ENCODE measurements at regions not wholly inside any gene's neighbourhood (a gene's known extent, or its start where the extent isn't known, plus 50 kb on each side); places are given as distances from the start of the nearest gene placed in this dataset.

DNA sequence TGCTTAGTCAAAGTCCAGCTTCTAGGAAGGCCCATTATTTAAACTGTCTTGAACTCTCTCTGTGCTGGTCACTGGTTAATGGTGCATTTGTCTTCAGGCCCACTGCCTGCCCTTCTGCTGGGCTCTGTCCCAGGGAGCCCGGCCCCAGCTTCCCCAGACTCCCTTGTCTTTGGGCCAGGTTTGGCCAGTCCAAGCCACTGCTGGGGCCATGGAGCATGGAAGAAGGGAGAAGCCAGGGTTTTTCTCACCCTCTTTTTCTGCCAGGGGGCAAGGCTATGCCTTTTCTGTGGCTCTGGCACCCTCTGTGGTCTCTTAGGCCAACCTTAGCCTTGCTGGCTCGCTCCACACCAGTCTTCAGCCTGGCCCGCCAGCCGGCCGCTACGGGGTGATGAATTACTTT, 390.0 kb upstream of the SULF2 start:
- FAIRE-seq = no peak
- no peak for DNase-seq (ENCODE audit: insufficient read length, low spot score)

DNA sequence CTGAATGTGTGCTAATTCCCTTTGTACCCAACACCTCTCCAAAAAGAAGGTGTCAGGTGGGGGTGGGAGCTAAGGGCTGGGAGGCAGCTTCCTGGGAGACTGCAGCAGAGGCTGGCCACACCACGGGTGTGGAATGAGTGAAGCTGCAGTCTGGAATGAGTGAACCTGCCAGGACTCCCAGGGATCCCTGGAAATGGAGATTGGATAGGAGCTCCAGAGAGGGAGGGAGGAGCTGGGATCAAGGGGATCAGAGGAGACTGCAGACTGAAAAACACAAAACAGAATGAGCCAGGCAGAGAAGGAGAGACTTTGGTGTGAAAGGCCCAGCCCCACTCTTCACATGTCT, 387.0 kb upstream of the SULF2 start:
- no peak for FAIRE-seq

DNA sequence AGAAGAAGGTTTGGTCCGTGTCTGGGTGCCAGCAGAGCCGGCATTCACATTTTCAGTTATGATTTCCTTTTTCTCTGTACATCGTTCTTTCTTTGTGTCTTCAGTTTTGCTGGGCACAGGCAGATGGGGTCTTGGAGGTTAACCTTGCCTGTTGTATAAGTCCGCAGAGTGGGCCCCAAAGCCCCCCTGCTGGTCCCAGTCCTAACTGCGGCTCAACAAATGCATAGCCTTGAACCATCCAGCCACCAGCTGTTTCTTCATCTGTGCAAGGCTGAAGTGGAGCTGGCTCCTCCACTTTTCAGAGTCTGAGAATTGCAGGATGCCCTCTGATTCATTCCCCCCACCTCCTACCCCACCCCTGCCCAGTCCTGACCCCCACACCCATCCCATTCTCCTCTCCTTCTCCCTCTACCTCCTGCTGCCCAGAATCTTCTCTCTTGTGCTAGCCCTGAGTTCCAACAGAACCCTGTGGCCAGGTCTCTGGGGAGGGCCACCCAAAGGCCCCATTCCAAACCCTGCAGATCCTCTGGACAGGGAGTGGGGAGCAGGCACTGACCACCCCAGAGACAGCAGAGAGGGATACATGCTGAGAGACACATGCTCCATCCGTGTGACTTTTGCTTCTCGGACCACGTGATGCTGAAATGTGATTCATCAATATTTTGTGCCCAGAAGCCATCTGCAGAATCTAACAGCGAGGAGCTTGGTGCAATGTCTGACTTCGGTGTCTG, 386.5 kb upstream of the SULF2 start:
- FAIRE-seq = peak; percentile 42
- DNase-seq (ENCODE audit: insufficient read length, low spot score) = no peak

More for the DNA sequence above, 387.0 kb upstream of the SULF2 start:
- no peak for DNase-seq (ENCODE audit: insufficient read length, low spot score)

DNA sequence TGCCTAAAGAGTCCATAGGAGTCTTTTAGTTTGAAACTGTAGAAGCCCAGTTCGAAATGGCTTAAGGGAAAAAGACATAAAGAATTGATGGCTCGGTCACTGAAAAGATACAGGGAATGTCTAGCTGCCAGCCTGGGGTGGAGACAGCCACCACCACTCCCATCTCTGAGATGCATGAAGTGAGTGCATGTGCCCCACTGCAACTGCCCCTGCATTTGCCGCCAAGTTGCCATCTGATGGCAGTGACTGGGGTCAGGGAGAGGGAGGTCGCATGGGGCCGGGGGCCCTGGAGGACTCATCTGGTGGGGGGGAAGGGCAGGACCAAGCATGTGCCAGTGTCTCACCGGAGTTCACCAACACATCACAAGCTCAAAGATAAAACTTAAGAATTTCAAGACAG, 385.8 kb upstream of the SULF2 start:
- FAIRE-seq = no peak
- DNase-seq (ENCODE audit: insufficient read length, low spot score) = no peak

DNA sequence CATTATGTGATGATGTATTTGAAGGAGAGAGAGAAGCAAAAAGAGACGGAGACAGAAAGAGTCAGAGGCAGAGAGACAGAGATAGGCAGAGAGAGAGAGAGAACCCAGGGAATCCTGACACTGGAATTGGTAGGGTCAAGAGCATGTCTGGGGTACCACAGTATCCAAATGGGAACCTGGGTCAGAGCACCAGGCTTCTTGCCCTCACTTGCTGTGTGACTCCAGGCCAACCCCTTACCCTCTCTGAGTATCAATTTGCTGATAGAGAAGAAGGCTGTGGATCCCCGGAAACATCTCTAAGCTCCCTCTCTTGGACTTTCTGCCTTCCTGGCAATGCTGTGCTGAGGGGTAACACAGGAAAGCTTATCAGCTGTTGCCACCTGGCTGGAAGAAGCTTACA, 385.3 kb upstream of the SULF2 start:
- DNase-seq (ENCODE audit: insufficient read length, low spot score) = no peak
- FAIRE-seq = no peak

- DNase-seq (ENCODE audit: insufficient read length, low spot score) (no peak), FAIRE-seq (peak; percentile 46)
These were observed 384.5 kb upstream of the SULF2 start for GRCh38 chr20:48169650-48170225.

DNA sequence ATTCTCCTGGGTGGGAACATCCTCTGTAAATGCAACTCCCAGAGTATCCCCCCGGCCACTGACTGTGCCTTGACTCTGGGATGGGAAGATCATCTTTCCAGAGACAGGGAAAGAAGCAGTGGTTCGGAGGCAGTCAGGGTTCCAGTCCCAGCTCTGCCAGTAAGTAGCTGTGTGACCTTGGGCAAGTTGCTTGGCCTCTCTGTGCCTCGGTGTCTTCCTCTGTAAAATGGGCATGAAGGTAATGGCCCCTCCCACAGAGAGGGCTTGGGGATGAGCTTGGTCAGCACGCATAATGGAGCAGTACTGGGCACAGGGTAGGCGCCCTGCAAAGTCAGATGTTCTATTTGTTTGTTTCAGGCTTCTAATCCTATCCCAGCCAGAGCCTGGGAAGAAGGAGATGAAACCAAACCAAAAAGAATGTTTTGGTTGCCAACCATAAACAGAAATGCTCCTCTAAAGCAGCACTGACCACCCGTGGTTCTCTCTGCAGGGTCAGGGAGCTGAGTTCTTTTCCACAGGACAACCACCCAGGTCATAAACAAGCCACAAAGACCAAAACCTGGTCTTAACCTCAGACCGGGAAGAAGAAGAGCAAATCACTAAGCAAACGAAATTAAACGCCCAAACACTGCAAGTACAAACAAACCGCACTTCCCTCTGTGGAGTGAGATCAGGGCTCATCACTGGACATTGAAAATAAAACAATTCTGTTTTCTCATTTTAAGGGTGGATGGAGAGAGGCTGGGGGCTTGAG, 381.0 kb upstream of the SULF2 start:
- peak; percentile 67 for FAIRE-seq

DNA sequence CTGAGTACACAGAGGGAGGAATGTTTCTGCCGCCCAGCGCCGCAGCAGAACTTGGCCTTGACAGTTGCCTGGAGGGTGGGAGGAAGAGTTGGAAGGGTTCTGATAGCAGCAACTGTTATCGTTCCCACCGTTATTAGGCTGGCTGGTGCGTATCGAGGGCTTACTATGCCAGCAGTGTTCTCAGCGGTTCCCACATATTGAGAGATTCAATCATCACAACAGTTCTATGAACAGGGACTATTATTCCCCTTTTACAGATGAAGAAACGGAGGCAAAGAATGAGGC, 380.1 kb upstream of the SULF2 start:
- peak; percentile 44 for FAIRE-seq
- no peak for DNase-seq (ENCODE audit: insufficient read length, low spot score)

More for the DNA sequence above, 381.0 kb upstream of the SULF2 start:
- DNase-seq (ENCODE audit: insufficient read length, low spot score) = no peak

- DNase-seq (ENCODE audit: insufficient read length, low spot score) = no peak
- no peak for FAIRE-seq
These were observed 379.5 kb upstream of the SULF2 start for GRCh38 chr20:48164566-48165400.

DNA sequence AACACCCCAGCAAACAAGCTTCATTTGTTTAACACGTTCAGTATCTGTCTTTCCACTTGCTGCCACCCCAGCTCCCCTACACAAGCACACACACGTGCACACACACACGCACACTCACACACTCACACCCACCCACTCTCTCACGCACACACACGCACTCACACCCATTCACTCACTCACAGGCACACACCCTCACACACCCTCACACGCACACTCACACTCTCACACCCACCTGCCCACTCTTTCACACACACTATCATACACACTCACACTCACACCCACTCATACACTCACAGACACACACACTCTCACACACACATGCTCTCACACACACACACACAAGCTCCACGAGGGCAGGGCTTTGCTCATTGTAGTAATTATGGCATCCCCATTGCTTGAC, 378.8 kb upstream of the SULF2 start:
- peak; percentile 98 for FAIRE-seq

GRCh38 chr20:48163505-48163904, 378.2 kb upstream of the SULF2 start:
- DNase-seq (ENCODE audit: insufficient read length, low spot score) = no peak
- peak; percentile 13 for FAIRE-seq

More for the DNA sequence above, 378.8 kb upstream of the SULF2 start:
- no peak for DNase-seq (ENCODE audit: insufficient read length, low spot score)

GRCh38 chr20:48162621-48163020, 377.3 kb upstream of the SULF2 start:
- no peak for FAIRE-seq

GRCh38 chr20:48159145-48160008, 374.1 kb upstream of the SULF2 start:
- no peak for DNase-seq (ENCODE audit: insufficient read length, low spot score)
- peak; percentile 98 for FAIRE-seq

More at GRCh38 chr20:48162621-48163020, 377.3 kb upstream of the SULF2 start:
- DNase-seq (ENCODE audit: insufficient read length, low spot score) = no peak

DNA sequence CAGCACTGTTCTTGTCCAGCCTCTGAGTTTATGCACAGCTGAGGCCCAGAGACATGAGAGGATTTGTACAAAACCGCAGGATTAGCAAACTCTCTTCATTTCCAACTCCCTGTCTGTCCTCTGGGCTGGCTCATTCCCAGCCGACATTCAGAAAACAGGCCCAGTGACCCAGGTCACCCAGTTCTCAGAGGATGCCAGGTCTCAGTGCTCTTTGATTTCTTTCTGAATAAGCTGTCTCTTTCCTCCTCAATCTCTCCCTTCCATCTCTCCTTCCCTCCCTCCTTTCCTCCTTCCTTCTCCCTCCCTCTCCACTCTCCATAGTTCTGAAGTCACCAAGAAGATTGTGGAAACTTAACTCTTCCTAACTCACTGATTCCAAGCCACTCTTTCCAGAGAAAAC, 372.7 kb upstream of the SULF2 start:
- FAIRE-seq (no peak), DNase-seq (ENCODE audit: insufficient read length, low spot score) (no peak)

- FAIRE-seq (no peak), DNase-seq (ENCODE audit: insufficient read length, low spot score) (no peak)
These were observed 371.8 kb upstream of the SULF2 start for GRCh38 chr20:48156951-48157700.

- no peak for DNase-seq (ENCODE audit: insufficient read length, low spot score)
- FAIRE-seq = no peak
These were observed 371.2 kb upstream of the SULF2 start for GRCh38 chr20:48156521-48156920.

DNA sequence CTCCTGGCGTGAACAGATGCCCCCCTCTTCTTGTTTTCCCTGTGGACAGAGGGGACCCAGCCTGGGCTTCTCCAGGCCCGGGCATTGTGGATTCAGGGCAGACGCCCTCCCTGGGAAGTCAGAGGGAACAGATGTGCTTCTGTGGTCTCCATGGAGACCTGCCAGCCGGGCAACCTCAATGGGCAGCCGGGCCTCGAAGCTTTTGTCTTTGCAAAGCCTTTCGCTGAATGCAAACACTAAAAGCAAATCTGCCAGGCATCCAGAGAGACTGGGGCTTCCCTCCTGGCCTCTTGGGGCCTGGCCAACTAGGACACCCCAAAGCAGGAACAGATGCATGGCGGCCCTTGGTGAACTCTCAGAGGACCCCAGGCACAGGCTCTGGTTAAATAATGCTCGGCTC, 370.0 kb upstream of the SULF2 start:
- FAIRE-seq (no peak), DNase-seq (ENCODE audit: insufficient read length, low spot score) (no peak)

DNA sequence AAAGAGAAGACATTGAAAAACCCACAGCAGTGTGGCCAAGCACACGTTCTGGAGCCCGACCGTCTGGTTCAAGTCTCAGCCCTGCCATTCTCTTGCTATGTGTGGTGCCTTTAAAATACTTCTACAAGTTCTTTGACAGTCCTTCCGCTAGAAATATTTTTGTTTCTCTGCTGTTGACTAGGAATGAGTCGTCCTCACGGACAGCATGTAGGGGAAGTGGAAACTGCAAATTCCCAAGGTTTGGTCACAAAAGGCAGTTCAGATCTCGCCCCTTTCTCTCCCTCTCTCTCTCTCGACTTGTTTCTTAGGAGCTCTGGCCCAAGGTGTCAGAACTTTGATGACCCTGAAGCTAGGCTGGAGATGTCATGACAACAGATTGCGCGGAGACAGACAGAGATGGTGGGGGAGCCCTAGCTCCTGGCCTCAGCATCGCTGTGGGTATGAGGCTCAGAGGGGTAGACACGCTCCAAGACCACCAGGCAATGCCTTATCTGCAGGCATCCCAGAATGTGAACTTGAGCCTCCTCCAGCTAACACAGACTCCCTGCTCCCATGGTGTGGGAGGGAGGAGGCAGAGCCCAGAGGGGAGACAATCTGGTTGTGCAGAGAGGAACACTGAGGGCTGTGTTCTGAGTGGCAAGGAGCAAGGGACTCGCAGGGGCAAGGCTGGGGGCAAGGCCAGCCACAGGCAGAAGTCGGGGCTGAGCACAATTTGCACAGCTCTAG, 368.9 kb upstream of the SULF2 start:
- FAIRE-seq (no peak), DNase-seq (ENCODE audit: insufficient read length, low spot score) (no peak)

DNA sequence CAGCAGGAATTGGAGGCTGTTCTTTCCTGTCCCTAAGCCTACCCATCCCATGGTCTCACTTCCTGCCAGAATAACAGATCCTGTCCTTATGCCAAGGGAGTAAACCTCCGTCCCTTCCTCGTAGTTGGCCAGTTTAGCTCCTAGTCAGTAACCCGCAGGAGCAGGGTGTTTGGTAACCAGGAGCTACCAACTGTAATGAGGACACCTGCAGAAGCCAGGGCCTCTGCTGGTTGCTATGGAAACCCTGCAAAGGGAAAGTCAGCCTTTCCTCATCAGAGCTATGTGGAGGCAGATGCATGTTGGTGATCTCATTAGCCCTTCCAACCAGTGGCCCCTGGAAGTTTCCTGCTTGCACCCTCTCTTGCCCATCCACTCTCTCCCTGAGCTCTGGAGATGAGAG, 368.2 kb upstream of the SULF2 start:
- FAIRE-seq (no peak), DNase-seq (ENCODE audit: insufficient read length, low spot score) (no peak)
